Adrenal gland (tissue), 9 donors: ENCODE measurements at regions not wholly inside any gene's neighbourhood (a gene's known extent, or its start where the extent isn't known, plus 50 kb on each side); places are given as distances from the start of the nearest gene placed in this dataset.
"Not testable (repeated sequence)": the region's sequence is repeated elsewhere in the genome, so short reads cannot be mapped to it uniquely, and the experiment has no call there.

Experiments
- DNase-seq, 7 donors: peaks; one replicate each; pipeline ENCODE4 v3.0.0-alpha.2; 2019 to 2020
- H3K27ac ChIP-seq, 5 donors: fragments of 200-600 bp; sonication (generic) in 4 of 5; 1 replicate in 3 of 5; 2 replicates in 2 of 5; pipeline versions ENCODE4 v1.5.1 to v1.8.0; 2016 to 2020; ENCODE audit warnings: mild to moderate bottlenecking in 1 of 5
- H3K27me3 ChIP-seq: fragments of 200-600 bp; 2 replicates; pipeline ENCODE4 v1.8.0; 2021
- H3K36me3 ChIP-seq, 2 donors: fragments of 200-600 bp; replicated peaks in 1 of 2; 1 replicate in 1 of 2; 2 replicates in 1 of 2; pipeline versions ENCODE4 v1.5.1 to v1.8.0; 2018 to 2022
- H3K4me1 ChIP-seq, 2 donors: fragments of 200-600 bp; replicated peaks in 1 of 2; 1 replicate in 1 of 2; 2 replicates in 1 of 2; pipeline versions ENCODE4 v1.5.1 to v1.8.0; 2018 to 2021
- H3K4me3 ChIP-seq, 4 donors: fragments of 200-600 bp; sonication (generic) in 3 of 4; one replicate each; pipeline ENCODE4 v1.5.1; 2016 to 2018
- H3K9me3 ChIP-seq, 3 donors: fragments of 200-600 bp; sonication (generic) in 1 of 3; replicated peaks in 1 of 3; 1 replicate in 2 of 3; 2 replicates in 1 of 3; pipeline versions ENCODE4 v1.5.1 to v1.8.0; 2016 to 2021
- CTCF ChIP-seq, 6 experiments: fragments of 450-650 bp in 4 of 6; fragments of 200-600 bp in 2 of 6; sonication (generic) in 1 of 6; IDR thresholded peaks; 1 replicate in 5 of 6; 2 replicates in 1 of 6; pipeline versions ENCODE4 v1.5.1 to v1.8.0; 2016 to 2021; ENCODE audit warnings: antibody characterized with exemption in 6 of 6, mild to moderate bottlenecking in 2 of 6, moderate library complexity in 1 of 6
- POLR2A ChIP-seq, 2 donors: fragments of 450-650 bp; IDR thresholded peaks; one replicate each; pipeline ENCODE4 v1.6.1; 2017; ENCODE audit warnings: antibody characterized with exemption in 2 of 2, mild to moderate bottlenecking in 2 of 2, moderate library complexity in 1 of 2
- WGBS, 4 donors: extraction: QIAGEN DNeasy Blood & Tissue Kit in 2 of 4; methylation state at CpG; one replicate each; pipeline versions ENCODE4 v1.1.5 to v1.1.7; 2013 to 2017; 5-methylcytosine and 5-hydroxymethylcytosine counted together
- intact Hi-C, 2 donors: fragments of 100-400 bp; cut with DNase I; formaldehyde crosslinking; loops; one replicate each; pipeline versions ENCODE4 v1.14.1 to v1.15.0; 2022 to 2023
- donor health status: healthy with polysubstance abuse.
- donor health status: Bipolar disorder and iron deficiency.
- donor health status: DM: yes; HTN: yes; CAD: no.
- donor health status: DM: no; HTN: no; CAD: no.
- donor health status: DM: no; HTN: no; CAD: no.

- 8 to 15% (median 12%) methylated on average over 2 of the region's 2 CpGs for WGBS, 4 donors
- TF ChIP-seq CTCF (IDR thresholded peaks at IDR 0.05) (no peak), POLR2A (IDR thresholded peaks at IDR 0.05) (no peak)
- Histone ChIP-seq H3K9me3 (no peaks in the 10 kb centered on the region), H3K4me1 (no peaks in the 10 kb centered on the region), H3K36me3 (no peaks in the 10 kb centered on the region), H3K4me3 (no peak overlapping the region), H3K27me3 (no peaks in the 10 kb centered on the region), H3K27ac (no peak overlapping the region)
- DNase-seq = no peak
- intact Hi-C loops = no loop called here
Measured at GRCh38 chr18:38494065-38494464, 928.5 kb upstream of the CELF4 start.

GRCh38 chr18:38491195-38491594 lies 925.6 kb upstream of the CELF4 start:
- H3K36me3 ChIP-seq = no peaks in the 10 kb centered on the region
- WGBS, 4 donors = 85 to 94% (median 89%) methylated on average over 4 of the region's 4 CpGs
- no peaks in the 10 kb centered on the region for H3K9me3 ChIP-seq
- H3K27ac ChIP-seq = no peak overlapping the region
- no peaks in the 10 kb centered on the region for H3K27me3 ChIP-seq
- H3K4me3 ChIP-seq = no peak overlapping the region
- no peaks in the 10 kb centered on the region for H3K4me1 ChIP-seq
- TF ChIP-seq CTCF (IDR thresholded peaks at IDR 0.05) (no peak), POLR2A (IDR thresholded peaks at IDR 0.05) (no peak)
- intact Hi-C loops = no loop called here
- DNase-seq = no peak

- H3K9me3 ChIP-seq, H3K36me3 ChIP-seq, H3K4me1 ChIP-seq, H3K4me3 ChIP-seq, intact Hi-C loops, H3K27me3 ChIP-seq, H3K27ac ChIP-seq, DNase-seq: not testable (repeated sequence)
- 72 to 78% (median 75%) methylated on average over 8 of the region's 8 CpGs for WGBS, 4 donors
Measured at GRCh38 chr18:38489721-38490120, 924.1 kb upstream of the CELF4 start.

- no peak for DNase-seq
- Histone ChIP-seq H3K4me3 (no peak overlapping the region), H3K9me3 (no peaks in the 10 kb centered on the region), H3K27me3 (no peaks in the 10 kb centered on the region), H3K4me1 (no peaks in the 10 kb centered on the region), H3K27ac (no peak overlapping the region), H3K36me3 (no peaks in the 10 kb centered on the region)
- TF ChIP-seq CTCF (IDR thresholded peaks at IDR 0.05) = no peak
- no peak for TF ChIP-seq POLR2A (IDR thresholded peaks at IDR 0.05)
- 64 to 70% (median 66%) methylated on average over 2 of the region's 2 CpGs for WGBS, 4 donors
- intact Hi-C loops = no loop called here
Measured at GRCh38 chr18:38487521-38487920, 921.9 kb upstream of the CELF4 start.

GRCh38 chr18:38483326-38483725 lies 917.7 kb upstream of the CELF4 start:
- intact Hi-C loops = no loop called here
- H3K27me3 ChIP-seq = no peaks in the 10 kb centered on the region
- DNase-seq = no peak
- H3K9me3 ChIP-seq = no peaks in the 10 kb centered on the region
- no peaks in the 10 kb centered on the region for H3K36me3 ChIP-seq
- H3K4me1 ChIP-seq = no peaks in the 10 kb centered on the region
- TF ChIP-seq CTCF (IDR thresholded peaks at IDR 0.05) = no peak
- TF ChIP-seq POLR2A (IDR thresholded peaks at IDR 0.05) = no peak
- no peak overlapping the region for H3K4me3 ChIP-seq
- 53 to 64% (median 59%) methylated on average over 5 of the region's 5 CpGs for WGBS, 4 donors
- no peak overlapping the region for H3K27ac ChIP-seq
